AG04449 (cell line): ENCODE measurements at regions not wholly inside any gene's neighbourhood (a gene's known extent, or its start where the extent isn't known, plus 50 kb on each side); places are given as distances from the start of the nearest gene placed in this dataset.

Experiments used
- CTCF ChIA-PET: fragments of 350-600 bp; formaldehyde crosslinking; extraction: SDS; loops from one replicate; lab custom pipeline; 2021; ENCODE audit warnings: antibody characterized with exemption; lab: Yijun Ruan, JAX
- POLR2A ChIA-PET: fragments of 400-600, 350-600 bp; formaldehyde crosslinking; extraction: SDS; loops from one replicate; lab custom pipeline; 2020; ENCODE audit warnings: antibody characterized with exemption, inconsistent platforms; lab: Yijun Ruan, JAX
- DNase-seq: peaks from one replicate; pipeline ENCODE4 v3.0.0-alpha.2; 2010; ENCODE audit warnings: low read depth, low spot score
- H3K4me3 ChIP-seq: 2 replicates; pipeline ENCODE4 v1.5.1; 2011; ENCODE audit warnings: low read depth, mild to moderate bottlenecking, control low read depth, low read length
- TF ChIP-seq, protein P1 (sequence below): IDR thresholded peaks from one replicate; pipeline ENCODE4 v1.5.1; 2011; ENCODE audit warnings: mild to moderate bottlenecking, moderate library complexity, low read length, control low read depth, inconsistent platforms; ENCODE audit not compliant: insufficient read depth; ENCODE audit errors: missing control alignments

- TF ChIP-seq, protein P1, sequence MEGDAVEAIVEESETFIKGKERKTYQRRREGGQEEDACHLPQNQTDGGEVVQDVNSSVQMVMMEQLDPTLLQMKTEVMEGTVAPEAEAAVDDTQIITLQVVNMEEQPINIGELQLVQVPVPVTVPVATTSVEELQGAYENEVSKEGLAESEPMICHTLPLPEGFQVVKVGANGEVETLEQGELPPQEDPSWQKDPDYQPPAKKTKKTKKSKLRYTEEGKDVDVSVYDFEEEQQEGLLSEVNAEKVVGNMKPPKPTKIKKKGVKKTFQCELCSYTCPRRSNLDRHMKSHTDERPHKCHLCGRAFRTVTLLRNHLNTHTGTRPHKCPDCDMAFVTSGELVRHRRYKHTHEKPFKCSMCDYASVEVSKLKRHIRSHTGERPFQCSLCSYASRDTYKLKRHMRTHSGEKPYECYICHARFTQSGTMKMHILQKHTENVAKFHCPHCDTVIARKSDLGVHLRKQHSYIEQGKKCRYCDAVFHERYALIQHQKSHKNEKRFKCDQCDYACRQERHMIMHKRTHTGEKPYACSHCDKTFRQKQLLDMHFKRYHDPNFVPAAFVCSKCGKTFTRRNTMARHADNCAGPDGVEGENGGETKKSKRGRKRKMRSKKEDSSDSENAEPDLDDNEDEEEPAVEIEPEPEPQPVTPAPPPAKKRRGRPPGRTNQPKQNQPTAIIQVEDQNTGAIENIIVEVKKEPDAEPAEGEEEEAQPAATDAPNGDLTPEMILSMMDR = no peak
These were observed 104.9 kb downstream of the OGFRL1 start for GRCh38 chr6:71393471-71393870.

GRCh38 chr6:71393981-71394432 is 105.4 kb downstream of the OGFRL1 start:
- POLR2A ChIA-PET = no interaction called here
- CTCF ChIA-PET = interaction anchor here (1.6 to 18.3 kb wide), 3 partner anchors 11 to 114 kb away, joined by 3 to 355 read pairs (median 4); no protein-coding TSS in a partner anchor
- TF ChIP-seq, protein P1 = no peak

More at GRCh38 chr6:71393471-71393870, 104.9 kb downstream of the OGFRL1 start:
- DNase-seq = no peak
- H3K4me3 ChIP-seq = no peak overlapping the region
- POLR2A ChIA-PET = interaction anchor here (0.9 kb wide), 1 partner anchor 11 kb away, joined by 4 read pairs; no protein-coding TSS in a partner anchor
- CTCF ChIA-PET = interaction anchor here (0.6 to 18.3 kb wide), 5 partner anchors 10 to 134 kb away, joined by 3 to 355 read pairs (median 3); no protein-coding TSS in a partner anchor

GRCh38 chr6:71394926-71395325 is 106.3 kb downstream of the OGFRL1 start:
- DNase-seq = no peak
- ChIA-PET CTCF (interaction anchor here (1.6 to 18.3 kb wide), 3 partner anchors 10 to 113 kb away, joined by 3 to 355 read pairs (median 12); no protein-coding TSS in a partner anchor), POLR2A (interaction anchor here (1.1 kb wide), 1 partner anchor 10 kb away, joined by 4 read pairs; no protein-coding TSS in a partner anchor)
- no peak overlapping the region for H3K4me3 ChIP-seq
- TF ChIP-seq, protein P1 = no peak

More at GRCh38 chr6:71393981-71394432, 105.4 kb downstream of the OGFRL1 start:
- H3K4me3 ChIP-seq = no peak overlapping the region
- DNase-seq = peak; percentile 82

GRCh38 chr6:71395731-71396409 is 107.3 kb downstream of the OGFRL1 start:
- DNase-seq = no peak
- no peak overlapping the region for H3K4me3 ChIP-seq
- ChIA-PET POLR2A (interaction anchor here (1.1 kb wide), 1 partner anchor 9 kb away, joined by 4 read pairs; no protein-coding TSS in a partner anchor), CTCF (interaction anchor here (3.2 to 18.3 kb wide), 2 partner anchors 11 to 112 kb away, joined by 12 to 355 read pairs; no protein-coding TSS in a partner anchor)
- TF ChIP-seq, protein P1 = no peak

DNA sequence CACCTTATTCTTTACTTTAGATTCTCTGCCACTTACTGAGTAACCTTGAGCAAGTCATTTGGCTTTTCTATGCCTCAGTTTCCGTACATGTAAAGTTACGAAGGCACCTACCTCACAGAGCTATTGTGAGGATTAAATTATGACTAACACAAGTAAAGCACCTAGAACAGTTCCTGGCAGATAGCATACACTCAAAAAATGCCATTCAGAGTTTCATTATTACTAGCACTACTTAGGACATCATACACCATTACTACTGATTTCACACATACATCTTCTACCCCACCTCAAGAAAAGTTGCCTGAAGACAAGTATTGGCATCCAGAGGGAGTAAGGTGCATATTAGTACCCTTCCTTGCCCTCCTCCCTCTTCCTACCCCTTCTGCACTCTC is 107.8 kb downstream of the OGFRL1 start:
- ChIA-PET CTCF (interaction anchor here (3.2 to 18.3 kb wide), 2 partner anchors 11 to 111 kb away, joined by 12 to 355 read pairs; no protein-coding TSS in a partner anchor), POLR2A (no interaction called here)
- TF ChIP-seq, protein P1 = no peak
- DNase-seq = no peak
- H3K4me3 ChIP-seq = no peak overlapping the region

GRCh38 chr6:71399279-71399678 is 110.7 kb downstream of the OGFRL1 start:
- ChIA-PET POLR2A (interaction anchor here (1.0 kb wide), 1 partner anchor 11 kb away, joined by 4 read pairs; no protein-coding TSS in a partner anchor), CTCF (interaction anchor here (0.9 to 1.3 kb wide), 2 partner anchors 14 to 20 kb away, joined by 3 to 4 read pairs; no protein-coding TSS in a partner anchor)

More at GRCh38 chr6:71399279-71399678, 110.7 kb downstream of the OGFRL1 start:
- TF ChIP-seq, protein P1 = no peak
- DNase-seq = no peak
- H3K4me3 ChIP-seq = no peak overlapping the region
